PC-9 (cell line): ENCODE measurements at regions not wholly inside any gene's neighbourhood (a gene's known extent, or its start where the extent isn't known, plus 50 kb on each side); places are given as distances from the start of the nearest gene placed in this dataset.

Source experiments
- BruUV-seq: library from RNA; stranded (reverse); fragments of 400-500 nt; replicated peaks from 2 replicates; lab custom pipeline; 2021; lab: Mats Ljungman, UMichigan
- CTCF ChIA-PET: fragments of 300-600 bp; sonication (Branson Sonifier 250); formaldehyde crosslinking; loops from one replicate; lab custom pipeline; 2022; ENCODE audit warnings: antibody characterized with exemption; lab: Charles Lee
- POLR2A ChIA-PET: fragments of 300-600 bp; sonication (Branson Sonifier 250); formaldehyde crosslinking; loops from one replicate; lab custom pipeline; 2022; ENCODE audit warnings: antibody characterized with exemption; ENCODE audit not compliant: unreplicated experiment; lab: Charles Lee
- DNase-seq, 2 experiments: peaks; one replicate each; pipeline versions ENCODE4 v3.0.0 to v3.0.0-alpha.2; 2015 to 2022; ENCODE audit warnings: mixed read lengths in 1 of 2
- H2AFZ ChIP-seq: fragments of 200-600 bp; sonication (generic); 2 replicates; pipeline ENCODE4 v1.8.1; 2017; ENCODE audit warnings: antibody characterized with exemption
- H3F3A ChIP-seq: fragments of 200-600 bp; sonication (generic); 2 replicates; pipeline ENCODE4 v1.8.1; 2017; ENCODE audit warnings: antibody characterized with exemption, mild to moderate bottlenecking, low read depth; ENCODE audit not compliant: insufficient read depth
- H3K27ac ChIP-seq: fragments of 200-600 bp; sonication (generic); 2 replicates; pipeline ENCODE4 v1.6.1; 2016; ENCODE audit warnings: mixed run types
- H3K27me3 ChIP-seq: fragments of 200-600 bp; sonication (generic); 2 replicates; pipeline ENCODE4 v1.6.1; 2016; ENCODE audit warnings: low read depth, mixed run types; ENCODE audit not compliant: insufficient read depth
- H3K36me3 ChIP-seq: fragments of 200-600 bp; sonication (generic); 2 replicates; pipeline ENCODE4 v1.6.1; 2016; ENCODE audit warnings: low read depth, mixed run types
- H3K4me1 ChIP-seq: fragments of 200-600 bp; sonication (generic); replicated peaks from 2 replicates; pipeline ENCODE4 v1.6.1; 2016; ENCODE audit warnings: mixed run types; ENCODE audit not compliant: insufficient read depth
- H3K4me2 ChIP-seq: fragments of 200-600 bp; sonication (generic); 2 replicates; pipeline ENCODE4 v1.6.1; 2017; ENCODE audit warnings: mixed run types
- H3K4me3 ChIP-seq: fragments of 200-600 bp; sonication (generic); 2 replicates; pipeline ENCODE4 v1.6.1; 2016; ENCODE audit warnings: mixed run types
- H3K79me2 ChIP-seq: fragments of 200-600 bp; sonication (generic); 2 replicates; pipeline ENCODE4 v1.6.1; 2017; ENCODE audit warnings: low read depth, mixed run types
- H3K9me2 ChIP-seq: fragments of 200-600 bp; sonication (generic); 2 replicates; pipeline ENCODE4 v1.8.1; 2017; ENCODE audit warnings: mild to moderate bottlenecking; ENCODE audit not compliant: insufficient read depth
- H3K9me3 ChIP-seq: fragments of 200-600 bp; sonication (generic); 2 replicates; pipeline ENCODE4 v1.8.1; 2016; ENCODE audit warnings: low read depth; ENCODE audit not compliant: insufficient read depth
- H4K20me1 ChIP-seq: fragments of 200-600 bp; sonication (generic); 2 replicates; pipeline ENCODE4 v1.8.1; 2017; ENCODE audit not compliant: insufficient read depth
- EZH2 ChIP-seq: fragments of 200-600 bp; sonication (generic); IDR thresholded peaks from 2 replicates; pipeline ENCODE4 v1.8.0; 2017; ENCODE audit warnings: antibody characterized with exemption, low read depth
- intact Hi-C: fragments of 100-400 bp; cut with micrococcal nuclease; formaldehyde crosslinking; loops from one replicate; pipeline ENCODE4 v1.10.0; 2022; ENCODE audit not compliant: unreplicated experiment
- TF ChIP-seq, protein P1 (sequence below): fragments of 200-600 bp; sonication (generic); conservative IDR thresholded peaks from 2 replicates; pipeline ENCODE4 v1.6.1; 2017; ENCODE audit warnings: mixed run types, antibody characterized with exemption, mild to moderate bottlenecking, moderate library complexity

DNA sequence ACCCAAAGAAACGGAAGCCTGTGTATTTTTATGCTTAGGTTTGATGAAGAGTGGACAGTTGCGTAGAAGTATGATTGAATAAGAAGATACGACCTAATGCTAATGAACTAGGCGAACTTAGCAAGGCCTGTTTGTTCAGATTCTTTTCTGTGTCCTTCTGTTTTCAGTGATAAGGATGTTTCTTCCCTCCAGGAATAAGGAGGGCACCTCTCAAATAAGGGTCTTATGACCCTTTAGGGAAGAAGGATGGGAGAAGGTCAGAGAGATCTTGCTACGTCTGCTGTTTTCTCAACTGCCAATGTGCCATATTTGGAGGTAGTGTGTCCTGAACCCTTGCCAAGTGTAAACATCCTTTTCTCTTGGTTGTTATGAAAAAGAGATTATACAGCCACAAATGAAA, 524.8 kb downstream of the UTRN start:
- no peaks in the 10 kb centered on the region for H3K9me2 ChIP-seq
- H3K4me3 ChIP-seq: no peak overlapping the region
- H3F3A ChIP-seq: no peaks in the 10 kb centered on the region; the same call in 1 of the 2 replicates
- peaks cover 6% of the 10 kb centered on the region; the same call in 1 of the 2 replicates for H3K9me3 ChIP-seq
- TF ChIP-seq, protein P1, sequence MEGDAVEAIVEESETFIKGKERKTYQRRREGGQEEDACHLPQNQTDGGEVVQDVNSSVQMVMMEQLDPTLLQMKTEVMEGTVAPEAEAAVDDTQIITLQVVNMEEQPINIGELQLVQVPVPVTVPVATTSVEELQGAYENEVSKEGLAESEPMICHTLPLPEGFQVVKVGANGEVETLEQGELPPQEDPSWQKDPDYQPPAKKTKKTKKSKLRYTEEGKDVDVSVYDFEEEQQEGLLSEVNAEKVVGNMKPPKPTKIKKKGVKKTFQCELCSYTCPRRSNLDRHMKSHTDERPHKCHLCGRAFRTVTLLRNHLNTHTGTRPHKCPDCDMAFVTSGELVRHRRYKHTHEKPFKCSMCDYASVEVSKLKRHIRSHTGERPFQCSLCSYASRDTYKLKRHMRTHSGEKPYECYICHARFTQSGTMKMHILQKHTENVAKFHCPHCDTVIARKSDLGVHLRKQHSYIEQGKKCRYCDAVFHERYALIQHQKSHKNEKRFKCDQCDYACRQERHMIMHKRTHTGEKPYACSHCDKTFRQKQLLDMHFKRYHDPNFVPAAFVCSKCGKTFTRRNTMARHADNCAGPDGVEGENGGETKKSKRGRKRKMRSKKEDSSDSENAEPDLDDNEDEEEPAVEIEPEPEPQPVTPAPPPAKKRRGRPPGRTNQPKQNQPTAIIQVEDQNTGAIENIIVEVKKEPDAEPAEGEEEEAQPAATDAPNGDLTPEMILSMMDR: no peak
- no peak for TF ChIP-seq EZH2
- no peak for DNase-seq
- no peak overlapping the region for H2AFZ ChIP-seq
- ChIA-PET POLR2A (no interaction called here), CTCF (interaction anchor here (0.5 kb wide), 1 partner anchor 101 kb away, joined by 4 read pairs; no protein-coding TSS in a partner anchor)
- no peaks in the 10 kb centered on the region for H3K79me2 ChIP-seq
- peaks cover 9% of the 10 kb centered on the region; the same call in 1 of the 2 replicates for H3K36me3 ChIP-seq
- no peaks in the 10 kb centered on the region for H4K20me1 ChIP-seq
- no peaks in the 10 kb centered on the region for H3K27me3 ChIP-seq
- no peak overlapping the region for H3K4me2 ChIP-seq
- no TSS peak for BruUV-seq
- intact Hi-C loops: no loop called here
- peaks cover 14% of the 10 kb centered on the region for H3K4me1 ChIP-seq
- H3K27ac ChIP-seq: no peak overlapping the region

DNA sequence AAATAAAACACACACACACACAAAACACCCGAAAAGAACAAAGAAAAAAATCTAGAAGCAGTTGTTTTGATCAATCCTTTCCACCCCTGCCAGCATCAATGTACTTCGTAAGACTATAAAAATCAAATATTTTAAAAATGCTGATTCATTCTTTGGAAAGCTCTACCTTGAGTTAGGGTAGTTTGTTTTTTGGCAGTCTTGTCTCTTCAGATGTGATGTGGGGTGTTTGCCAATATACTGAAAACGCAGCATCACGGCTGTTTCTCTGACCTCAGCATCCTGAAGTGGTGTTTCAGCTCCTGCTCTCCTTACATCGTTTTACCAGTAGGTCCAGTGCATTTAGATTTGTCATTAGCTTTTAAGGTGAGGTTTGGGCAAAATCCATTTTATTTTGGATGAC, 526.0 kb downstream of the UTRN start:
- CTCF ChIA-PET: no interaction called here
- intact Hi-C loops: no loop called here
- BruUV-seq: no TSS peak

DNA sequence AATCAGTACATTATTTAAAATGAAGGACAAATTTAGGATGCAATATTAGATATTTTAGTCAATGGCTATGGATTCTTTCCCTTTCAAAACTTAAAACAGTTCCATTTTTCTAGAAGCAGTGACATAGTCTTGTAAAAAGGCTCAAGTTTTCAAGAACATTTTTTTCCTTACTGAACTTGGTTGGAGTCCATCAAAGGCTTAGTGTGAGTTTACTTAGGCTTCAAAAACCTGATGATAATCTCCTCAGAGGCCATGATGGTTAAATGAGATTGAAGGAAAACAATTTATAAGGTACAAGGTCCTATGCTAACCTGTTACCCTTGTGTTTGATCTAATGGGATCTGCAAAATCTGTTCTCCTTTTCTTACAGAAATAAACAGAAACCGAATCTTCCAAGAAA, 531.8 kb downstream of the UTRN start:
- Histone ChIP-seq H3K9me2 (no peaks in the 10 kb centered on the region), H2AFZ (no peak overlapping the region), H3K4me3 (no peak overlapping the region), H3K36me3 (no peaks in the 10 kb centered on the region), H3F3A (no peaks in the 10 kb centered on the region; the same call in 1 of the 2 replicates), H3K79me2 (no peaks in the 10 kb centered on the region), H3K4me2 (no peak overlapping the region), H3K9me3 (no peaks in the 10 kb centered on the region), H3K27ac (no peak overlapping the region), H3K4me1 (no peaks in the 10 kb centered on the region), H3K27me3 (no peaks in the 10 kb centered on the region), H4K20me1 (no peaks in the 10 kb centered on the region; the same call in 1 of the 2 replicates)
- CTCF ChIA-PET: no interaction called here
- no TSS peak for BruUV-seq
- TF ChIP-seq, protein P1: no peak
- TF ChIP-seq EZH2: no peak
- no peak for DNase-seq
- intact Hi-C loops: no loop called here
- POLR2A ChIA-PET: no interaction called here

More for the DNA sequence above, 526.0 kb downstream of the UTRN start:
- H3K9me3 ChIP-seq: peaks cover 6% of the 10 kb centered on the region; the same call in 1 of the 2 replicates
- TF ChIP-seq, protein P1: no peak
- TF ChIP-seq EZH2: no peak
- no peak for DNase-seq
- no peak overlapping the region for H3K4me2 ChIP-seq
- no peak overlapping the region for H3K27ac ChIP-seq
- no peaks in the 10 kb centered on the region for H3K9me2 ChIP-seq
- H3K36me3 ChIP-seq: peaks cover 9% of the 10 kb centered on the region; the same call in 1 of the 2 replicates
- POLR2A ChIA-PET: interaction anchor here (0.6 kb wide), 1 partner anchor 19 kb away, joined by 4 read pairs; no protein-coding TSS in a partner anchor
- no peaks in the 10 kb centered on the region for H4K20me1 ChIP-seq
- H2AFZ ChIP-seq: no peak overlapping the region
- H3K79me2 ChIP-seq: no peaks in the 10 kb centered on the region
- H3K4me1 ChIP-seq: peaks cover 14% of the 10 kb centered on the region
- no peaks in the 10 kb centered on the region; the same call in 1 of the 2 replicates for H3F3A ChIP-seq
- H3K4me3 ChIP-seq: no peak overlapping the region
- no peaks in the 10 kb centered on the region for H3K27me3 ChIP-seq
